ENCODE measurements at regions not wholly inside any gene's neighbourhood (a gene's known extent, or its start where the extent isn't known, plus 50 kb on each side); places are given as distances from the start of the nearest gene placed in this dataset.

DNA sequence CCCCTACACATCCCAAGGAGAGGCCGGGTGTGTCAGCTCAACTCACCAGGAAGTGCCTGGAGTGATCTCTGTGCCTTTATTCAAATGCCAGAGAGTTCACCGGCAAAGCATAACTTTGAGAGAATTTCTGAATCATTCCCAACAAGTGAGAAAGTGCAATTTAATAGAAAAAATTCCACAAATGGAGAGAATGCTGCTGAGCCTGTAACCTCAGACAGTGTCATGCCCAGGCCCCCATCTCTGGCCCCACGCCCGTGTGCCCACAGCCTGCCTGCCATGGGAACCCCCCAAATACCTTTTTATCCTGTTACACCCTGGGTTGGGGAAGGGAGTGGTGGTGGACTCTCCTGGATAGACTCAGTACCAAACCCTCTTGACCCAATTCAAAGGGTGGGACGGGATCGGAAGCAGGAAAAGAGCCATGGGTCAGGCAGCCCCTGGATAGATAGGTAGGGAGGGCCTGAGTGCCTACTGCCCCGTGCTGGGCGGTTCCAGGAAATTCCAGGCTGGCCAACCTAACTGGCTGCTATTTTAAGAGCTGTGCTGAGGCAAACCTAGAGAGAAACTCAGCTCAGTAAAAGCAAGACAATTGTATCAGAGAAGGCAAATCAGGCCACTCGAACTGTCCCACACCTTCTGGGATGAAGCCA is 179.0 kb upstream of the FOXA2 start:
- Mint-ChIP-seq H3K9me3 (ENCODE audit: low read depth) (no peaks in the 10 kb centered on the region), H3K27me3 (peaks cover 9% of the 10 kb centered on the region), H3K27ac (no peak overlapping the region), H3K4me1 (ENCODE audit: low read depth) (no peaks in the 10 kb centered on the region), H3K4me3 (ENCODE audit: low read depth) (no peak overlapping the region), H3K36me3 (ENCODE audit: insufficient read depth) (no peaks in the 10 kb centered on the region)
- DNase-seq (ENCODE audit: low spot score, unreplicated experiment), result no peak
- TF ChIP-seq, protein P1, sequence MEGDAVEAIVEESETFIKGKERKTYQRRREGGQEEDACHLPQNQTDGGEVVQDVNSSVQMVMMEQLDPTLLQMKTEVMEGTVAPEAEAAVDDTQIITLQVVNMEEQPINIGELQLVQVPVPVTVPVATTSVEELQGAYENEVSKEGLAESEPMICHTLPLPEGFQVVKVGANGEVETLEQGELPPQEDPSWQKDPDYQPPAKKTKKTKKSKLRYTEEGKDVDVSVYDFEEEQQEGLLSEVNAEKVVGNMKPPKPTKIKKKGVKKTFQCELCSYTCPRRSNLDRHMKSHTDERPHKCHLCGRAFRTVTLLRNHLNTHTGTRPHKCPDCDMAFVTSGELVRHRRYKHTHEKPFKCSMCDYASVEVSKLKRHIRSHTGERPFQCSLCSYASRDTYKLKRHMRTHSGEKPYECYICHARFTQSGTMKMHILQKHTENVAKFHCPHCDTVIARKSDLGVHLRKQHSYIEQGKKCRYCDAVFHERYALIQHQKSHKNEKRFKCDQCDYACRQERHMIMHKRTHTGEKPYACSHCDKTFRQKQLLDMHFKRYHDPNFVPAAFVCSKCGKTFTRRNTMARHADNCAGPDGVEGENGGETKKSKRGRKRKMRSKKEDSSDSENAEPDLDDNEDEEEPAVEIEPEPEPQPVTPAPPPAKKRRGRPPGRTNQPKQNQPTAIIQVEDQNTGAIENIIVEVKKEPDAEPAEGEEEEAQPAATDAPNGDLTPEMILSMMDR (IDR thresholded peaks at IDR 0.05; ENCODE audit: unreplicated experiment), result no peak

DNA sequence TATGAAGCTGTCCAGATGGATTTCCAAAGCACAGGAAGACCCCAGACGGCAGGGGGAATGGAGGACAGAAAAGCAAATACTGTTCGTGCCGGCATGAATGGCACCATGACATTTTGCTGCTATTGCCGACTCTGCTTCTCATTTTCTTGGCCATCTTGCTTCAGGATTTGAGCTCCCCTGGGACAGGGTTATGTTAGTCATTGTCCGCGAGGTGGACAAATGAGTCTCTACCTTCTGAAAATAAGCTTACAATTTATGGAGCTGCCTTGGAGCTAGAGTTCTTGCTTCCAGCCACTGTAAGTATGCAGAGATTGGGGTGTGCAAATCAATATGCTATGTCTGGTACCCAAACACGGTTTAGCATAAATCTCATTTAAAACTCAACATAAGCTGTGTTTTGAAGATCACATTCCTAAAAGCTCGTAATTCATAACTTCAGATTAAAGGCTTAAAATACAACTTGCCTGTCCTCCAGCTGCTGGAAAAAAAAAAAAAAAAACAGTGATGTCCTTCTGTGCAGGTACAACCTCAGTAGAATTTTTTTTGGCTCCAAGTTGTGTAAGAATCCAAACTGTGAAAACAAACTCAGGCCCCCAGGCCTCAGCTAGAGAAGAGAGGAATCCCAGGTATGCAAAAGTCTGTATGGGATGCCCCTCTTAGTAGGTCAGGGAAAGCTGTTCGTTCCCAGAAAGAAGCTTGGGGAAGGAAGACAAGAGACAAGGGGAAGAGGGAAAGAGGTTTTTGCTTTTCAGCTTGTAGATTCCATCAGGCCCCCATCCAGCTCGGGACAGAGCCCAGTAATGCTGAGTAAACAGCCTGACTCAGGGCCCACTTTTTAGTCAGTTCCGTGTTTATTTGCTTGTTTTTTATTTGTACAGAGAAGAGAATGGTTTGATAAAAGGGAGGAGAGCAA is 184.2 kb upstream of the FOXA2 start:
- TF ChIP-seq, protein P1 (IDR thresholded peaks at IDR 0.05; ENCODE audit: unreplicated experiment), result no peak
- DNase-seq (ENCODE audit: low spot score, unreplicated experiment), result no peak
- Mint-ChIP-seq H3K4me1 (ENCODE audit: low read depth) (peaks cover 14% of the 10 kb centered on the region), H3K36me3 (ENCODE audit: insufficient read depth) (no peaks in the 10 kb centered on the region), H3K4me3 (ENCODE audit: low read depth) (no peak overlapping the region), H3K9me3 (ENCODE audit: low read depth) (no peaks in the 10 kb centered on the region), H3K27ac (no peak overlapping the region), H3K27me3 (peaks cover 14% of the 10 kb centered on the region)

DNA sequence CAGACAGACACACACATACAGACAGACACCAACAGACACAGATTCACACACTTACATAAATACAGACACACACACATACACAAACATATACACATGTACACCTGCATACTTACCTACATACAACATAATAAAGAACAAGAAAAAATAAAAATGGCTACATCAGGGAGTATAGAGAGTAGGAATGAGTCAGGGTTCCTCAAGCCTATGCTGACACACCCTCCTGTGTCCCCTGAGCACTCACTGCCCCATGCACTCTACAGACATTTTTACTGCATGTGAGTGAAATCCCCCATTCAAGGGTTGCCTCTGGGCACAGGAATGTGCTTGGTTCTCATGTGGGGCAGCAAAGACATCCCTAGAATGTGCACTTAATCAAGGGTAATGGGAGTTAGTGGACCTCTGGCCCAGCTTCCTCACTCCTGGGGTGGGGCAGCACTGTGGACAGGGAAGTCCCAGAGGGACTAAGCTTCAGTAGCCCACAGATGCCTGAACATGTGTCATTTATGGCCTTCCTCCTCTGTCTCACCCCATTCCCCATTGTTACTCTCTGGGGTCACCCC is 185.9 kb upstream of the FOXA2 start:
- no peak for DNase-seq (ENCODE audit: low spot score, unreplicated experiment)
- Mint-ChIP-seq H3K27ac (no peak overlapping the region), H3K4me3 (ENCODE audit: low read depth) (no peak overlapping the region), H3K36me3 (ENCODE audit: insufficient read depth) (no peaks in the 10 kb centered on the region), H3K4me1 (ENCODE audit: low read depth) (peaks cover 14% of the 10 kb centered on the region), H3K9me3 (ENCODE audit: low read depth) (no peaks in the 10 kb centered on the region), H3K27me3 (peaks cover 10% of the 10 kb centered on the region)
- TF ChIP-seq, protein P1 (IDR thresholded peaks at IDR 0.05; ENCODE audit: unreplicated experiment), result no peak

DNA sequence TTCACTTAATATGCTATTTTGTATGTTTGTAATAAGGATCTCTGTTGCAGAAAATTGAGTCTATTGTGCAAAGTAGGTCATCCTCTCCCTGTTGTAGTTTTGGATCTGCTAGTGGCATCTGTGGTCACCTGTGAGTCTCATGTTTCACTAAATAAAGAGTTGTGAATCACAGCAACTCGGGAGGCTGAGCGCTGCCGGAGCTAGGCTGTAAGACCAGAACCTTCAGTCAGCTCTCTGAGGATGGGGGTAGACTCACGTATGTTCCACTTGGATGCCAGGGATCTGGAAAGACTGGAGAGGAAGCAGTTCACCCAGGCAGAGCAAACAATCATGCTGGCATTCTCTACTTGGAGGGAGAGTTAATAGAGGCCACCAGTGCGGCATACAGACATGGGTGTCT is 187.3 kb upstream of the FOXA2 start:
- no peak overlapping the region for H3K4me3 Mint-ChIP-seq (ENCODE audit: low read depth)

DNA sequence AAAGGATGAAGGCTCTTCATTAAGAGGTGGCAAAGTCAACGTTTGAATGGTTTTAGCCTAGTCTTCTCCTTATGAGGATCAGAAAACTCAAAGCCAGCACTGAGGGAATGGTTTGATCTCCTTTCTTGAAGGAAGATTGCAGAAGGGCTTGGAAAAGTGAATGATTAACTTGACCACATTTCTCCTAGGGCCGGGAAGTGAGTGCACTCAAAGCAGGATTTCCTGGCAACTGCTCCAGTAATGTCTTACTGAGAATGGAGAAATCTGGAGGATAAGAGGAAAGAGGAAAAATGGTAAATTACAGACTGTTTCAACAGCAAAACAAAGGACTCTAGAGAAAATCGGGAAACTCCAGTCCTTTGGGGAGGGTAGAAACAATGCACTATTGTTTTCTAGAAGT is 189.0 kb upstream of the FOXA2 start:
- TF ChIP-seq, protein P1 (IDR thresholded peaks at IDR 0.05; ENCODE audit: unreplicated experiment), result no peak
- DNase-seq (ENCODE audit: low spot score, unreplicated experiment), result no peak
- Mint-ChIP-seq H3K4me3 (ENCODE audit: low read depth) (no peak overlapping the region), H3K27ac (no peak overlapping the region), H3K9me3 (ENCODE audit: low read depth) (peaks cover 3% of the 10 kb centered on the region), H3K4me1 (ENCODE audit: low read depth) (peaks cover 14% of the 10 kb centered on the region), H3K36me3 (ENCODE audit: insufficient read depth) (no peaks in the 10 kb centered on the region), H3K27me3 (peaks cover 10% of the 10 kb centered on the region)

More for the DNA sequence above, 187.3 kb upstream of the FOXA2 start:
- TF ChIP-seq, protein P1 (IDR thresholded peaks at IDR 0.05; ENCODE audit: unreplicated experiment), result no peak
- H3K36me3 Mint-ChIP-seq (ENCODE audit: insufficient read depth), result no peaks in the 10 kb centered on the region
- H3K4me1 Mint-ChIP-seq (ENCODE audit: low read depth), result peaks cover 14% of the 10 kb centered on the region
- DNase-seq (ENCODE audit: low spot score, unreplicated experiment), result no peak
- H3K27ac Mint-ChIP-seq, result no peak overlapping the region
- H3K27me3 Mint-ChIP-seq, result peaks cover 10% of the 10 kb centered on the region
- peaks cover 3% of the 10 kb centered on the region for H3K9me3 Mint-ChIP-seq (ENCODE audit: low read depth)
